Kidney (tissue), 13 donors: ENCODE measurements at regions not wholly inside any gene's neighbourhood (a gene's known extent, or its start where the extent isn't known, plus 50 kb on each side); places are given as distances from the start of the nearest gene placed in this dataset.

Source experiments
- DNase-seq, 5 donors: peaks; one replicate each; pipeline ENCODE4 v3.0.0-alpha.2; 2013 to 2020
- FAIRE-seq: peaks from 2 replicates; lab custom pipeline; 2012; peaks lifted over from hg19 to GRCh38; lab: Jason Lieb, UNC
- H3K27ac ChIP-seq, 2 donors: one replicate each; pipeline ENCODE4 v1.7.0; 2013; ENCODE audit warnings: low read depth in 2 of 2, low read length in 2 of 2, inconsistent platforms in 1 of 2
- H3K27me3 ChIP-seq: one replicate; pipeline ENCODE4 v1.7.1; 2013; ENCODE audit warnings: low read length, inconsistent platforms; ENCODE audit not compliant: control insufficient read depth, insufficient read depth
- H3K36me3 ChIP-seq, 3 donors: one replicate each; pipeline versions ENCODE4 v1.7.0 to v1.7.1; 2013; ENCODE audit warnings: low read length in 3 of 3, control low read depth in 1 of 3, inconsistent platforms in 1 of 3; ENCODE audit not compliant: insufficient read depth in 3 of 3, control insufficient read depth in 2 of 3
- H3K4me1 ChIP-seq, 3 donors: one replicate each; pipeline versions ENCODE4 v1.7.0 to v1.7.1; 2013; ENCODE audit warnings: low read length in 3 of 3, inconsistent platforms in 1 of 3, low read depth in 1 of 3; ENCODE audit not compliant: control insufficient read depth in 2 of 3, insufficient read depth in 2 of 3
- H3K4me3 ChIP-seq, 3 donors: one replicate each; pipeline versions ENCODE4 v1.7.0 to v1.8.1; 2013; ENCODE audit warnings: low read length in 3 of 3, control low read depth in 1 of 3, inconsistent platforms in 1 of 3
- H3K9ac ChIP-seq, 3 donors: one replicate each; pipeline versions ENCODE4 v1.7.0 to v1.7.1; 2013; ENCODE audit warnings: low read length in 3 of 3, control low read depth in 1 of 3, inconsistent platforms in 1 of 3
- H3K9me3 ChIP-seq, 3 donors: one replicate each; pipeline versions ENCODE4 v1.7.0 to v1.7.1; 2013; ENCODE audit warnings: low read length in 3 of 3, control low read depth in 1 of 3, inconsistent platforms in 1 of 3; ENCODE audit not compliant: control insufficient read depth in 2 of 3, insufficient read depth in 1 of 3
- intact Hi-C: fragments of 100-400 bp; cut with DNase I; formaldehyde crosslinking; loops from one replicate; pipeline ENCODE4 v1.11.1; 2022
- TF ChIP-seq, protein P1 (sequence below): IDR thresholded peaks from 3 replicates; pipeline ENCODE4 v1.5.1; 2012; ENCODE audit warnings: mild to moderate bottlenecking, moderate library complexity, borderline replicate concordance; ENCODE audit not compliant: insufficient read depth; ENCODE audit errors: extremely low read depth
- donor health status: control.
- donor health status: control.
- donor health status: control.
- donor health status: control.
- donor health status: control.
- donor health status: DM: yes; HTN: yes; CAD: no.
- donor health status: Normal renal cell carcinoma (clear cell type).

DNA sequence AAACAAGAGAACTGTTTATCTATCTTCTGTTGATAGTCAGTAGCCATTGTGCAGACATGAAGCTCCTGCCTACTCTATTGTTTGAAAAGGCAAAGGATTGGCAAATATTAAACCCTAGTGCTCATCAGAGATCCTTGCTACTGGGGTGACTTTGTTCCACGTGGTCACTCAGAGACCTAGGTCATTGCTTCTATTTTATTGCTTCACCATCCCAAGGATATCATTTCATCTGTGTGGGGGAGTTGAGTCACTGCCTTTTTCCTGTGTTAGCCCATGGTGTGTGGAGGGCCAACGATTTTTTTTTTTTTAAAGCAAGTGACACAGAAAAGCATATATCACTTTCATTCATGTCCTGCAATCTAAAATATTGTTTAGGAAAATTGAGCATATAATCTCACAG is 254.1 kb upstream of the RXFP2 start:
- H3K36me3 ChIP-seq: no peaks in the 10 kb centered on the region
- TF ChIP-seq, protein P1, sequence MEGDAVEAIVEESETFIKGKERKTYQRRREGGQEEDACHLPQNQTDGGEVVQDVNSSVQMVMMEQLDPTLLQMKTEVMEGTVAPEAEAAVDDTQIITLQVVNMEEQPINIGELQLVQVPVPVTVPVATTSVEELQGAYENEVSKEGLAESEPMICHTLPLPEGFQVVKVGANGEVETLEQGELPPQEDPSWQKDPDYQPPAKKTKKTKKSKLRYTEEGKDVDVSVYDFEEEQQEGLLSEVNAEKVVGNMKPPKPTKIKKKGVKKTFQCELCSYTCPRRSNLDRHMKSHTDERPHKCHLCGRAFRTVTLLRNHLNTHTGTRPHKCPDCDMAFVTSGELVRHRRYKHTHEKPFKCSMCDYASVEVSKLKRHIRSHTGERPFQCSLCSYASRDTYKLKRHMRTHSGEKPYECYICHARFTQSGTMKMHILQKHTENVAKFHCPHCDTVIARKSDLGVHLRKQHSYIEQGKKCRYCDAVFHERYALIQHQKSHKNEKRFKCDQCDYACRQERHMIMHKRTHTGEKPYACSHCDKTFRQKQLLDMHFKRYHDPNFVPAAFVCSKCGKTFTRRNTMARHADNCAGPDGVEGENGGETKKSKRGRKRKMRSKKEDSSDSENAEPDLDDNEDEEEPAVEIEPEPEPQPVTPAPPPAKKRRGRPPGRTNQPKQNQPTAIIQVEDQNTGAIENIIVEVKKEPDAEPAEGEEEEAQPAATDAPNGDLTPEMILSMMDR: no peak
- H3K4me3 ChIP-seq: no peak overlapping the region
- no peak for FAIRE-seq
- DNase-seq: peak in 1 of 5 donors; percentile 43
- H3K9ac ChIP-seq: no peak overlapping the region
- H3K9me3 ChIP-seq: no peaks in the 10 kb centered on the region
- no peaks in the 10 kb centered on the region for H3K27me3 ChIP-seq
- no peaks in the 10 kb centered on the region for H3K4me1 ChIP-seq
- intact Hi-C loops: no loop called here
- no peak overlapping the region for H3K27ac ChIP-seq

DNA sequence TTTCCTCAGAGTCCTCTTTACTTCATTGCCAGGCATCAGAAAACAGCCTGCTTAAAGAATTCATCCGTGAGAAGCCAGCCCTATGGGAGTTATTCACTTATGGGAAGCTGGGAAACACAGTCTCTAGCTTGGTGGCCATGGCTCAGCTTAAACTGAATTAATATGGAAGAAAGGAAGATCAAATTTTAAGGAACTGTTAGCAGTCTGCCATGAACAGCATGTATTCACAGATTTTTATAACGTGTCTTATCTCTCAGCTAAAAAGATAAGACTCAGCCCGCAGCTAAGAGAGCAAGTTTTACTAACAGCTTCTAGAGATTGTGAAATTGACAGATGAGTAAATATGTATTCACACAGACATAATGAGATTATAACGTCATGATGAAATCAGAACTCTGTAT is 253.7 kb upstream of the RXFP2 start:
- no peaks in the 10 kb centered on the region for H3K4me1 ChIP-seq
- H3K9ac ChIP-seq: no peak overlapping the region
- TF ChIP-seq, protein P1: no peak
- intact Hi-C loops: no loop called here
- no peak overlapping the region for H3K4me3 ChIP-seq
- DNase-seq (peak in 2 of 5 donors; percentile 20 to 34), FAIRE-seq (no peak)
- H3K36me3 ChIP-seq: no peaks in the 10 kb centered on the region
- no peaks in the 10 kb centered on the region for H3K27me3 ChIP-seq
- H3K9me3 ChIP-seq: no peaks in the 10 kb centered on the region
- H3K27ac ChIP-seq: no peak overlapping the region

DNA sequence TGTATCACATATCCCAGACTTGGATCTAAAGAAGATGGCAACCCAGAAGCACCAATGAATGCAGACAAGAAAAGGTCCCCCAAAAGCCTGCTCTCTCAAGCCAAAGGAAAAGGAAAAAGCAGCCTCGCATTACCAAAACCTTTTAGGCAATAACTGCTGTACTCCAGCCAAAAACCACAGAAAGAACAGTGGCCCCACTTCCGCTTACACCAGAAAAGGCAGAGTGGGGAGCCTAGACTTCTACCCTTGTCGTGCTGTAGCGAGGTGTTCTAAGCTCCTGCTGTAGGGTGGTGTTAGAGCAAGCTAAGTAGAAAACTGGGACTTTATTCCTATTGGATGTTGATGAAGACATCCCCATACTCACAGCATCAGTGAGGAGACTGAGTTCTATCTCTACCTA is 244.0 kb upstream of the RXFP2 start:
- Histone ChIP-seq H3K9me3 (no peaks in the 10 kb centered on the region), H3K4me1 (no peaks in the 10 kb centered on the region), H3K4me3 (no peak overlapping the region), H3K9ac (no peak overlapping the region), H3K36me3 (no peaks in the 10 kb centered on the region), H3K27ac (no peak overlapping the region), H3K27me3 (no peaks in the 10 kb centered on the region)
- no peak for FAIRE-seq
- TF ChIP-seq, protein P1: no peak
- DNase-seq: no peak
- intact Hi-C loops: no loop called here

DNA sequence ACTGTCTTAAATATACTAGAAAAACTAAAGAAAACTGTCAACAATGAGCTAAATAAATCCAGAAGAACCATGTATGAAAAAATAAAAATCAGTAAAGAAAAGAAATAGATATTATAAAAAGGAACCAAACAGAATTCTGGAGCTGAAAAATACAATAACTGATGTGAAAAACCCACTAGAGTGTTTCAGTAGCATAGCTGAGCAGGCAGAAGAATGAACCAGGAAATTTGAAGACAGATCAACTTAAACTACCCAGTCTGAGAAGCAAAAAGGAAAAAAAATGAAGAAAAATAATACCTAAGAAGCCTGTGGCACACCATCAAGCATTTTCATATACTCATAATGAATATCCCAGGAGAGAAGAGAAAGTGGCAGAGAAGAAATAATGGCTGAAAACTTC is 240.1 kb upstream of the RXFP2 start:
- H3K4me3 ChIP-seq: no peak overlapping the region
- H3K27me3 ChIP-seq: no peaks in the 10 kb centered on the region
- no peak for FAIRE-seq
- no peak for DNase-seq
- TF ChIP-seq, protein P1: no peak
- no peaks in the 10 kb centered on the region for H3K36me3 ChIP-seq
- no peak overlapping the region for H3K27ac ChIP-seq
- intact Hi-C loops: no loop called here
- H3K4me1 ChIP-seq: no peaks in the 10 kb centered on the region
- no peaks in the 10 kb centered on the region for H3K9me3 ChIP-seq
- H3K9ac ChIP-seq: no peak overlapping the region
